IMR-90 (cell line): ENCODE measurements at regions not wholly inside any gene's neighbourhood (a gene's known extent, or its start where the extent isn't known, plus 50 kb on each side); places are given as distances from the start of the nearest gene placed in this dataset.

Experiments
- ATAC-seq: fragments of 200-7000 bp; cut with Tn5 transposase; 2 replicates; pipeline ENCODE4 v1.9.1; 2020; ENCODE audit warnings: low read depth, mild to moderate bottlenecking, moderate library complexity
- BruUV-seq: library from RNA; stranded (reverse); fragments of 400-500 nt; replicated peaks from 2 replicates; lab custom pipeline; 2021; lab: Mats Ljungman, UMichigan
- CTCF ChIA-PET: fragments of 300-600 bp; formaldehyde crosslinking; extraction: SDS; loops from one replicate; lab custom pipeline; 2021; ENCODE audit warnings: antibody characterized with exemption; lab: Yijun Ruan, JAX
- POLR2A ChIA-PET: fragments of 300-600 bp; sonication (Branson Sonifier 250); formaldehyde crosslinking; loops from one replicate; lab custom pipeline; 2022; ENCODE audit warnings: antibody characterized with exemption; ENCODE audit not compliant: unreplicated experiment; lab: Charles Lee
- DNase-seq: peaks from one replicate; pipeline ENCODE4 v3.0.0; 2013
- H2AFZ ChIP-seq: replicated peaks from 2 replicates; pipeline ENCODE3; 2013; ENCODE audit warnings: low read length, mild to moderate bottlenecking; ENCODE audit not compliant: poor library complexity
- H2AK5ac ChIP-seq: 2 replicates; pipeline ENCODE4 v1.6.1; 2013; ENCODE audit warnings: low read depth, low read length, inconsistent platforms
- H2AK9ac ChIP-seq: replicated peaks from 2 replicates; pipeline ENCODE3; 2013; ENCODE audit warnings: mild to moderate bottlenecking, low read depth, low read length, moderate library complexity; ENCODE audit not compliant: poor library complexity
- H2BK120ac ChIP-seq: 2 replicates; pipeline ENCODE4 v1.6.1; 2013; ENCODE audit warnings: low read depth, low read length, inconsistent platforms
- H2BK15ac ChIP-seq: 3 replicates; pipeline ENCODE4 v1.6.1; 2013; ENCODE audit warnings: low read depth, low read length, inconsistent platforms
- H2BK20ac ChIP-seq: 2 replicates; pipeline ENCODE4 v1.6.1; 2013; ENCODE audit warnings: low read depth, mild to moderate bottlenecking, inconsistent platforms, low read length, moderate library complexity
- H2BK5ac ChIP-seq: 2 replicates; pipeline ENCODE4 v1.6.1; 2013; ENCODE audit warnings: mild to moderate bottlenecking, low read depth, low read length, inconsistent platforms; ENCODE audit not compliant: poor library complexity, severe bottlenecking
- H3K14ac ChIP-seq: replicated peaks from 2 replicates; pipeline ENCODE4 v1.6.1; 2013; ENCODE audit warnings: low read depth, low read length, inconsistent platforms
- H3K18ac ChIP-seq: 2 replicates; pipeline ENCODE4 v1.6.1; 2013; ENCODE audit warnings: low read depth, low read length, control low read depth
- H3K23ac ChIP-seq: 2 replicates; pipeline ENCODE4 v1.6.1; 2013; ENCODE audit warnings: low read depth, low read length, inconsistent platforms
- H3K27ac ChIP-seq: 2 replicates; pipeline ENCODE4 v1.5.1; 2013; ENCODE audit warnings: mild to moderate bottlenecking, control low read depth, low read length; ENCODE audit not compliant: insufficient read depth
- H3K27me3 ChIP-seq: 2 replicates; pipeline ENCODE4 v1.6.1; 2013; ENCODE audit warnings: low read length; ENCODE audit not compliant: control insufficient read depth, insufficient read depth
- H3K36me3 ChIP-seq: 2 replicates; pipeline ENCODE4 v1.6.1; 2013; ENCODE audit warnings: low read length, mixed read lengths; ENCODE audit not compliant: control insufficient read depth, insufficient read depth
- H3K4ac ChIP-seq: 2 replicates; pipeline ENCODE4 v1.6.1; 2013; ENCODE audit warnings: low read depth, low read length, inconsistent platforms
- H3K4me1 ChIP-seq: 2 replicates; pipeline ENCODE4 v1.6.1; 2013; ENCODE audit warnings: low read length, mixed read lengths; ENCODE audit not compliant: control insufficient read depth, insufficient read depth
- H3K4me2 ChIP-seq: 2 replicates; pipeline ENCODE4 v1.6.1; 2013; ENCODE audit warnings: low read depth, mild to moderate bottlenecking, control low read depth, low read length, moderate library complexity
- H3K4me3 ChIP-seq: 2 replicates; pipeline ENCODE4 v1.5.1; 2013; ENCODE audit warnings: low read depth, mild to moderate bottlenecking, control low read depth, low read length, moderate library complexity; ENCODE audit not compliant: insufficient read depth
- H3K56ac ChIP-seq: 2 replicates; pipeline ENCODE4 v1.6.1; 2013; ENCODE audit warnings: low read length, inconsistent platforms; ENCODE audit not compliant: insufficient read depth; ENCODE audit errors: extremely low read depth
- H3K79me1 ChIP-seq, 2 experiments: 2 replicates each; pipeline ENCODE4 v1.6.1; 2013; ENCODE audit warnings: low read length in 2 of 2, inconsistent platforms in 1 of 2, low read depth in 1 of 2
- H3K9ac ChIP-seq: 2 replicates; pipeline ENCODE4 v1.6.1; 2013; ENCODE audit warnings: low read depth, low read length, control low read depth
- H3K9me1 ChIP-seq: 2 replicates; pipeline ENCODE4 v1.6.1; 2013; ENCODE audit warnings: low read length, inconsistent platforms; ENCODE audit not compliant: insufficient read depth
- H3K9me3 ChIP-seq: 2 replicates; pipeline ENCODE4 v1.6.1; 2013; ENCODE audit warnings: low read length; ENCODE audit not compliant: control insufficient read depth, insufficient read depth
- H4K20me1 ChIP-seq: 2 replicates; pipeline ENCODE4 v1.6.1; 2013; ENCODE audit warnings: low read length, inconsistent platforms; ENCODE audit not compliant: insufficient read depth
- H4K5ac ChIP-seq: 2 replicates; pipeline ENCODE4 v1.6.1; 2013; ENCODE audit warnings: mild to moderate bottlenecking, low read depth, low read length, control low read depth
- H4K8ac ChIP-seq, 2 experiments: 2 replicates each; pipeline ENCODE4 v1.6.1; 2013; ENCODE audit warnings: low read depth in 2 of 2, low read length in 2 of 2, control low read depth in 1 of 2, inconsistent platforms in 1 of 2
- H4K91ac ChIP-seq: 2 replicates; pipeline ENCODE4 v1.6.1; 2013; ENCODE audit warnings: low read depth, low read length, inconsistent platforms; ENCODE audit not compliant: insufficient read depth
- CHD1 ChIP-seq: IDR thresholded peaks from 2 replicates; pipeline ENCODE4 v1.6.1; 2012; ENCODE audit warnings: low read depth, low read length, improper control_type of control experiment
- MAZ ChIP-seq: IDR thresholded peaks from 2 replicates; pipeline ENCODE4 v1.6.1; 2012; ENCODE audit warnings: low read depth, mild to moderate bottlenecking, low read length, improper control_type of control experiment, moderate library complexity, borderline replicate concordance
- NFE2L2 ChIP-seq: fragments of 150-350 bp; IDR thresholded peaks from 2 replicates; pipeline ENCODE4 v1.6.1; 2016; ENCODE audit warnings: low read depth, mild to moderate bottlenecking, low read length
- SMC3 ChIP-seq: fragments of 150-350 bp; IDR thresholded peaks from 2 replicates; pipeline ENCODE4 v1.6.1; 2016; ENCODE audit warnings: low read depth, mild to moderate bottlenecking, antibody characterized with exemption, low read length, moderate library complexity
- WGBS, 2 experiments: methylation state at CpG; one replicate each; pipeline versions ENCODE4 v1.1.5 to v1.1.7; 2013; ENCODE audit warnings: missing lambda C conversion rate in 2 of 2; ENCODE audit not compliant: insufficient read length in 1 of 2; ENCODE audit errors: extremely low coverage in 2 of 2; 5-methylcytosine and 5-hydroxymethylcytosine counted together
- dilution Hi-C: fragments of 300-500 bp; cut with HindIII; formaldehyde crosslinking; loops from one replicate; pipeline ENCODE4 v1.14.3; 2018; ENCODE audit warnings: low sequenced_read_pairs; ENCODE audit not compliant: unreplicated experiment
- in situ Hi-C: fragments of 300-500 bp; cut with MboI; formaldehyde crosslinking; loops from 3 replicates; pipeline ENCODE4 v1.14.3; 2019; ENCODE audit warnings: low sequenced_read_pairs, inconsistent platforms, mixed read lengths
- intact Hi-C: fragments of 100-400 bp; cut with micrococcal nuclease; formaldehyde crosslinking; loops from 2 replicates; pipeline ENCODE4 v1.10.0; 2022
- TF ChIP-seq, protein P1 (sequence below): fragments of 150-350 bp; IDR thresholded peaks from 2 replicates; pipeline ENCODE4 v1.6.1; 2016; ENCODE audit warnings: low read depth, mild to moderate bottlenecking, low read length, moderate library complexity, borderline replicate concordance
- TF ChIP-seq, protein P2 (sequence below): conservative IDR thresholded peaks from 2 replicates; pipeline ENCODE4 v1.5.1; 2012; ENCODE audit warnings: mild to moderate bottlenecking, low read depth, low read length, improper control_type of control experiment
- TF ChIP-seq, protein P3 (sequence below): fragments of 150-350 bp; IDR thresholded peaks from 2 replicates; pipeline ENCODE4 v1.6.1; 2017; ENCODE audit warnings: mild to moderate bottlenecking, antibody characterized with exemption, low read length, low read depth

DNA sequence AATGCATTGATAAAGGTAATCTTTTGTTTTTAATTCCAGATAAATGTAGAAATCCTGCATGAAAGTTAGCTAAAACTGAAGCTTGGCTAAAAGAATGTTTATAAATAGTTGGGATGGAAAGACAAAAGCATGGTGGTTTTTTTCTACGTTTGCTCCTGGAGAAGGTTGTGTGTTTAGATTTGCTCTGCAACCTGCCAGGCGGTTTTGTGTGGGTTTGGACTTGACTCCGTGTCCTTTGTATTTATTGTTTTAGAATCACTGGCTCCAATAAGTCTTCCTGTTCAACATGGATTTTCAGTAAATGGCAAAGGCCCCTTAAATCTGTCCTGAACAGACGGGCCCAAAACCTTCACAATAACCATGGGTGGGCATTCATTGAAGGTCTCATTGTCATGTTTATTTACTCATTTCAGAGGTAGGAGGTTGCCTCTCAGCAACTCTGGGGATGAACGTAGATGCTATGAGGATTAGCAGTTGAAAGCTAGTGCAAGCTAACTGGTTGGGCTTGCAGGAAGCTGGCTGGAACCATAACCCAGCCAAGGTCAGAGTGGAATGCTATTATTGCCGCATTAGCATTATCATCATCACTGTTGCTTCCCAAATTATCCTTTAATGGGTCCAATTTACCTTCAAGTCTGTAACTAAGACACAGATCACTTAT lies 60.6 kb upstream of the ADAMTS9 start:
- Histone ChIP-seq H3K9me1 (no peaks in the 10 kb centered on the region), H3K23ac (no peak overlapping the region), H3K36me3 (no peaks in the 10 kb centered on the region; the same call in 1 of the 2 replicates), H3K14ac (no peak overlapping the region), H2AK9ac (no peak overlapping the region), H3K4me2 (no peak overlapping the region), H3K4me3 (no peak overlapping the region), H2BK15ac (no peak overlapping the region), H2AK5ac (no peak overlapping the region), H2BK20ac (no peak overlapping the region), H4K91ac (no peak overlapping the region), H3K4ac (no peak overlapping the region), H3K18ac (no peak overlapping the region), H3K4me1 (no peaks in the 10 kb centered on the region), H3K9ac (no peak overlapping the region), H4K20me1 (no peaks in the 10 kb centered on the region), H3K56ac (no peak overlapping the region), H3K27me3 (no peaks in the 10 kb centered on the region), H3K9me3 (no peaks in the 10 kb centered on the region), H3K27ac (no peak overlapping the region), H4K8ac (no peak overlapping the region), H2AFZ (no peak overlapping the region), H2BK5ac (no peak overlapping the region), H3K79me1 (no peaks in the 10 kb centered on the region), H4K5ac (no peak overlapping the region), H2BK120ac (no peak overlapping the region)
- TF ChIP-seq CHD1 (no peak), NFE2L2 (no peak), MAZ (no peak), SMC3 (no peak)
- TF ChIP-seq, protein P1, sequence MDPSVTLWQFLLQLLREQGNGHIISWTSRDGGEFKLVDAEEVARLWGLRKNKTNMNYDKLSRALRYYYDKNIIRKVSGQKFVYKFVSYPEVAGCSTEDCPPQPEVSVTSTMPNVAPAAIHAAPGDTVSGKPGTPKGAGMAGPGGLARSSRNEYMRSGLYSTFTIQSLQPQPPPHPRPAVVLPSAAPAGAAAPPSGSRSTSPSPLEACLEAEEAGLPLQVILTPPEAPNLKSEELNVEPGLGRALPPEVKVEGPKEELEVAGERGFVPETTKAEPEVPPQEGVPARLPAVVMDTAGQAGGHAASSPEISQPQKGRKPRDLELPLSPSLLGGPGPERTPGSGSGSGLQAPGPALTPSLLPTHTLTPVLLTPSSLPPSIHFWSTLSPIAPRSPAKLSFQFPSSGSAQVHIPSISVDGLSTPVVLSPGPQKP = no peak
- TF ChIP-seq, protein P2, sequence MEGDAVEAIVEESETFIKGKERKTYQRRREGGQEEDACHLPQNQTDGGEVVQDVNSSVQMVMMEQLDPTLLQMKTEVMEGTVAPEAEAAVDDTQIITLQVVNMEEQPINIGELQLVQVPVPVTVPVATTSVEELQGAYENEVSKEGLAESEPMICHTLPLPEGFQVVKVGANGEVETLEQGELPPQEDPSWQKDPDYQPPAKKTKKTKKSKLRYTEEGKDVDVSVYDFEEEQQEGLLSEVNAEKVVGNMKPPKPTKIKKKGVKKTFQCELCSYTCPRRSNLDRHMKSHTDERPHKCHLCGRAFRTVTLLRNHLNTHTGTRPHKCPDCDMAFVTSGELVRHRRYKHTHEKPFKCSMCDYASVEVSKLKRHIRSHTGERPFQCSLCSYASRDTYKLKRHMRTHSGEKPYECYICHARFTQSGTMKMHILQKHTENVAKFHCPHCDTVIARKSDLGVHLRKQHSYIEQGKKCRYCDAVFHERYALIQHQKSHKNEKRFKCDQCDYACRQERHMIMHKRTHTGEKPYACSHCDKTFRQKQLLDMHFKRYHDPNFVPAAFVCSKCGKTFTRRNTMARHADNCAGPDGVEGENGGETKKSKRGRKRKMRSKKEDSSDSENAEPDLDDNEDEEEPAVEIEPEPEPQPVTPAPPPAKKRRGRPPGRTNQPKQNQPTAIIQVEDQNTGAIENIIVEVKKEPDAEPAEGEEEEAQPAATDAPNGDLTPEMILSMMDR = no peak
- TF ChIP-seq, protein P3, sequence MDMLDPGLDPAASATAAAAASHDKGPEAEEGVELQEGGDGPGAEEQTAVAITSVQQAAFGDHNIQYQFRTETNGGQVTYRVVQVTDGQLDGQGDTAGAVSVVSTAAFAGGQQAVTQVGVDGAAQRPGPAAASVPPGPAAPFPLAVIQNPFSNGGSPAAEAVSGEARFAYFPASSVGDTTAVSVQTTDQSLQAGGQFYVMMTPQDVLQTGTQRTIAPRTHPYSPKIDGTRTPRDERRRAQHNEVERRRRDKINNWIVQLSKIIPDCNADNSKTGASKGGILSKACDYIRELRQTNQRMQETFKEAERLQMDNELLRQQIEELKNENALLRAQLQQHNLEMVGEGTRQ = no peak
- 20% methylated on average over 1 of the region's 6 CpGs; no CpG with 5 or more reads in 1 of the 2 experiments for whole genome bisulfite sequencing, 2 experiments
- ATAC-seq (no peak), DNase-seq (no peak)
- dilution Hi-C loops (no loop called here), in situ Hi-C loops (no loop called here), intact Hi-C loops (no loop called here)
- POLR2A ChIA-PET = no interaction called here
- CTCF ChIA-PET = interaction anchor here (0.6 kb wide), 1 partner anchor 17 kb away, joined by 3 read pairs; no protein-coding TSS in a partner anchor
- BruUV-seq = no TSS peak
